AG10803 (cell line): ENCODE measurements at regions not wholly inside any gene's neighbourhood (a gene's known extent, or its start where the extent isn't known, plus 50 kb on each side); places are given as distances from the start of the nearest gene placed in this dataset.

Source experiments
- DNase-seq: peaks from one replicate; pipeline ENCODE4 v3.0.0; 2010; ENCODE audit warnings: low read depth
- H3K4me3 ChIP-seq: 2 replicates; pipeline ENCODE4 v1.5.1; 2011; ENCODE audit warnings: mild to moderate bottlenecking, low read length, control low read depth
- CTCF ChIP-seq: conservative IDR thresholded peaks from 2 replicates; pipeline ENCODE4 v1.5.1; 2011; ENCODE audit warnings: mild to moderate bottlenecking, low read length, control low read depth, inconsistent platforms

GRCh38 chr19:30679153-30679702 lies 307.0 kb downstream of the ZNF536 start:
- DNase-seq = no peak
- H3K4me3 ChIP-seq = no peak overlapping the region
- no peak for TF ChIP-seq CTCF

- H3K4me3 ChIP-seq = no peak overlapping the region
- TF ChIP-seq CTCF = no peak
- no peak for DNase-seq
Measured at GRCh38 chr19:30678168-30678567, 306.0 kb downstream of the ZNF536 start.

GRCh38 chr19:30677702-30678101 lies 305.5 kb downstream of the ZNF536 start:
- H3K4me3 ChIP-seq = no peak overlapping the region
- no peak for DNase-seq
- no peak for TF ChIP-seq CTCF

- DNase-seq = no peak
- TF ChIP-seq CTCF = no peak
- no peak overlapping the region for H3K4me3 ChIP-seq
Measured at GRCh38 chr19:30676990-30677679, 305.0 kb downstream of the ZNF536 start.

GRCh38 chr19:30675086-30675485 lies 302.9 kb downstream of the ZNF536 start:
- TF ChIP-seq CTCF = no peak
- no peak overlapping the region for H3K4me3 ChIP-seq
- no peak for DNase-seq

- DNase-seq = no peak
- no peak overlapping the region for H3K4me3 ChIP-seq
- TF ChIP-seq CTCF = no peak
Measured at GRCh38 chr19:30674656-30675055, 302.5 kb downstream of the ZNF536 start.

- TF ChIP-seq CTCF = no peak
- no peak for DNase-seq
- no peak overlapping the region for H3K4me3 ChIP-seq
Measured at GRCh38 chr19:30673336-30673735, 301.2 kb downstream of the ZNF536 start.
